ENCODE measurements at regions not wholly inside any gene's neighbourhood (a gene's known extent, or its start where the extent isn't known, plus 50 kb on each side); places are given as distances from the start of the nearest gene placed in this dataset.
"Not testable (repeated sequence)": the region's sequence is repeated elsewhere in the genome, so short reads cannot be mapped to it uniquely, and the experiment has no call there.

- Histone ChIP-seq H3K36me3 (ENCODE audit: control insufficient read depth, insufficient read depth, low read length) (no peaks in the 10 kb centered on the region), H3K4me1 (ENCODE audit: control insufficient read depth, insufficient read depth, low read length) (no peaks in the 10 kb centered on the region), H3K27me3 (ENCODE audit: control insufficient read depth, insufficient read depth, low read length) (no peaks in the 10 kb centered on the region), H3K9me3 (ENCODE audit: control insufficient read depth, insufficient read depth, low read depth, low read length) (no peaks in the 10 kb centered on the region), H3K4me3 (ENCODE audit: low read depth in 2 of 2, low read length in 2 of 2) (no peak overlapping the region), H3K27ac (ENCODE audit: low read length) (no peak overlapping the region)
- POLR2A ChIA-PET, result no interaction called here
- in situ Hi-C loops (cut with HindIII; ENCODE audit: low pct_unique_long_range_greater_than_20kb, low sequenced_read_pairs) (no loop called here), intact Hi-C loops (cut with micrococcal nuclease; ENCODE audit: unreplicated experiment) (loop anchor here (5.0 to 10.0 kb wide), 3 partner anchors 315 to 1173 kb away; no protein-coding TSS in a partner anchor)
- ATAC-seq (no peak), DNase-seq (ENCODE audit: low read depth, low spot score) (no peak)
- CTCF ChIA-PET, result no interaction called here
- no TSS peak for BruUV-seq (replicated peaks)
- TF ChIP-seq, protein P1, sequence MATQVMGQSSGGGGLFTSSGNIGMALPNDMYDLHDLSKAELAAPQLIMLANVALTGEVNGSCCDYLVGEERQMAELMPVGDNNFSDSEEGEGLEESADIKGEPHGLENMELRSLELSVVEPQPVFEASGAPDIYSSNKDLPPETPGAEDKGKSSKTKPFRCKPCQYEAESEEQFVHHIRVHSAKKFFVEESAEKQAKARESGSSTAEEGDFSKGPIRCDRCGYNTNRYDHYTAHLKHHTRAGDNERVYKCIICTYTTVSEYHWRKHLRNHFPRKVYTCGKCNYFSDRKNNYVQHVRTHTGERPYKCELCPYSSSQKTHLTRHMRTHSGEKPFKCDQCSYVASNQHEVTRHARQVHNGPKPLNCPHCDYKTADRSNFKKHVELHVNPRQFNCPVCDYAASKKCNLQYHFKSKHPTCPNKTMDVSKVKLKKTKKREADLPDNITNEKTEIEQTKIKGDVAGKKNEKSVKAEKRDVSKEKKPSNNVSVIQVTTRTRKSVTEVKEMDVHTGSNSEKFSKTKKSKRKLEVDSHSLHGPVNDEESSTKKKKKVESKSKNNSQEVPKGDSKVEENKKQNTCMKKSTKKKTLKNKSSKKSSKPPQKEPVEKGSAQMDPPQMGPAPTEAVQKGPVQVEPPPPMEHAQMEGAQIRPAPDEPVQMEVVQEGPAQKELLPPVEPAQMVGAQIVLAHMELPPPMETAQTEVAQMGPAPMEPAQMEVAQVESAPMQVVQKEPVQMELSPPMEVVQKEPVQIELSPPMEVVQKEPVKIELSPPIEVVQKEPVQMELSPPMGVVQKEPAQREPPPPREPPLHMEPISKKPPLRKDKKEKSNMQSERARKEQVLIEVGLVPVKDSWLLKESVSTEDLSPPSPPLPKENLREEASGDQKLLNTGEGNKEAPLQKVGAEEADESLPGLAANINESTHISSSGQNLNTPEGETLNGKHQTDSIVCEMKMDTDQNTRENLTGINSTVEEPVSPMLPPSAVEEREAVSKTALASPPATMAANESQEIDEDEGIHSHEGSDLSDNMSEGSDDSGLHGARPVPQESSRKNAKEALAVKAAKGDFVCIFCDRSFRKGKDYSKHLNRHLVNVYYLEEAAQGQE (IDR thresholded peaks at IDR 0.05; ENCODE audit: insufficient read depth in 1 of 2, low read depth in 2 of 2, low read length in 1 of 2), result no peak
- TF ChIP-seq SIN3A (IDR thresholded peaks at IDR 0.05; ENCODE audit: borderline replicate concordance, insufficient read depth, low read depth, low read length), result no peak
- TF ChIP-seq, protein P2, sequence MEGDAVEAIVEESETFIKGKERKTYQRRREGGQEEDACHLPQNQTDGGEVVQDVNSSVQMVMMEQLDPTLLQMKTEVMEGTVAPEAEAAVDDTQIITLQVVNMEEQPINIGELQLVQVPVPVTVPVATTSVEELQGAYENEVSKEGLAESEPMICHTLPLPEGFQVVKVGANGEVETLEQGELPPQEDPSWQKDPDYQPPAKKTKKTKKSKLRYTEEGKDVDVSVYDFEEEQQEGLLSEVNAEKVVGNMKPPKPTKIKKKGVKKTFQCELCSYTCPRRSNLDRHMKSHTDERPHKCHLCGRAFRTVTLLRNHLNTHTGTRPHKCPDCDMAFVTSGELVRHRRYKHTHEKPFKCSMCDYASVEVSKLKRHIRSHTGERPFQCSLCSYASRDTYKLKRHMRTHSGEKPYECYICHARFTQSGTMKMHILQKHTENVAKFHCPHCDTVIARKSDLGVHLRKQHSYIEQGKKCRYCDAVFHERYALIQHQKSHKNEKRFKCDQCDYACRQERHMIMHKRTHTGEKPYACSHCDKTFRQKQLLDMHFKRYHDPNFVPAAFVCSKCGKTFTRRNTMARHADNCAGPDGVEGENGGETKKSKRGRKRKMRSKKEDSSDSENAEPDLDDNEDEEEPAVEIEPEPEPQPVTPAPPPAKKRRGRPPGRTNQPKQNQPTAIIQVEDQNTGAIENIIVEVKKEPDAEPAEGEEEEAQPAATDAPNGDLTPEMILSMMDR (IDR thresholded peaks at IDR 0.05), result no peak
- TF ChIP-seq TCF7L2 (IDR thresholded peaks at IDR 0.05; ENCODE audit: low read depth, low read length), result no peak
- no peak for TF ChIP-seq POLR2AphosphoS5 (IDR thresholded peaks at IDR 0.05; ENCODE audit: low read depth, low read length)
These were observed 349.9 kb downstream of the ZBBX start for GRCh38 chr3:167030082-167030725.

GRCh38 chr3:167019503-167019902 is 360.6 kb downstream of the ZBBX start:
- H3K9me3 ChIP-seq (ENCODE audit: control insufficient read depth, insufficient read depth, low read depth, low read length); H3K4me3 ChIP-seq (ENCODE audit: low read depth in 2 of 2, low read length in 2 of 2); intact Hi-C loops (cut with micrococcal nuclease; ENCODE audit: unreplicated experiment); ATAC-seq; H3K27me3 ChIP-seq (ENCODE audit: control insufficient read depth, insufficient read depth, low read length); POLR2A ChIA-PET; H3K4me1 ChIP-seq (ENCODE audit: control insufficient read depth, insufficient read depth, low read length); in situ Hi-C loops (cut with HindIII; ENCODE audit: low pct_unique_long_range_greater_than_20kb, low sequenced_read_pairs); H3K36me3 ChIP-seq (ENCODE audit: control insufficient read depth, insufficient read depth, low read length); H3K27ac ChIP-seq (ENCODE audit: low read length); CTCF ChIA-PET; DNase-seq (ENCODE audit: low read depth, low spot score); BruUV-seq (replicated peaks): not testable (repeated sequence)

DNA sequence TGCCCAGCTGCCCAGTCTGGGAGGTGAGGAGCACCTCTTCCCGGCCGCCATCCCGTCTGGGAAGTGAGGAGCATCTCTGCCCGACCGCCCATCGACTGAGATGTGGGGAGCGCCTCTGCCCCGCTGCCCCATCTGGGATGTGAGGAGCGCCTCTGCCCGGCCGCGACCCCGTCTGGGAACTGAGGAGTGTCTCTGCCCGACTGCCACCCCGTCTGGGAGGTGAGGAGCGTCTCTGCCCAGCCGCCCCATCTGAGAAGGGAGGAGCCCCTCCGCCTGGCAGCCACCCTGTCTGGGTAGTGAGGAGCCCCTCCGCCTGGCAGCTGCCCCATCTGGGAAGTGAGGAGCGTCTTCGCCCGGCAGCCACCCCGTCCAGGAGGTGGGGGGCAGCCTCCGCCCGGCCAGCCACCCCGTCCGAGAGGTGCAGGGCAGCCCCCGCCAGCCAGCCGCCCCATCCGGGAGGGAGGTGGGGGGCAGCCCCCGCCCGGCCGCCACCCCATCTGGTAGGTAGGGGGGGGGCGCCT is 361.4 kb downstream of the ZBBX start:
- H3K36me3 ChIP-seq (ENCODE audit: control insufficient read depth, insufficient read depth, low read length); DNase-seq (ENCODE audit: low read depth, low spot score); CTCF ChIA-PET; H3K9me3 ChIP-seq (ENCODE audit: control insufficient read depth, insufficient read depth, low read depth, low read length); ATAC-seq; H3K27me3 ChIP-seq (ENCODE audit: control insufficient read depth, insufficient read depth, low read length); H3K4me1 ChIP-seq (ENCODE audit: control insufficient read depth, insufficient read depth, low read length); in situ Hi-C loops (cut with HindIII; ENCODE audit: low pct_unique_long_range_greater_than_20kb, low sequenced_read_pairs); intact Hi-C loops (cut with micrococcal nuclease; ENCODE audit: unreplicated experiment); H3K27ac ChIP-seq (ENCODE audit: low read length); POLR2A ChIA-PET; BruUV-seq (replicated peaks); H3K4me3 ChIP-seq (ENCODE audit: low read depth in 2 of 2, low read length in 2 of 2): not testable (repeated sequence)
